ENCODE measurements at regions not wholly inside any gene's neighbourhood (a gene's known extent, or its start where the extent isn't known, plus 50 kb on each side); places are given as distances from the start of the nearest gene placed in this dataset.

DNA sequence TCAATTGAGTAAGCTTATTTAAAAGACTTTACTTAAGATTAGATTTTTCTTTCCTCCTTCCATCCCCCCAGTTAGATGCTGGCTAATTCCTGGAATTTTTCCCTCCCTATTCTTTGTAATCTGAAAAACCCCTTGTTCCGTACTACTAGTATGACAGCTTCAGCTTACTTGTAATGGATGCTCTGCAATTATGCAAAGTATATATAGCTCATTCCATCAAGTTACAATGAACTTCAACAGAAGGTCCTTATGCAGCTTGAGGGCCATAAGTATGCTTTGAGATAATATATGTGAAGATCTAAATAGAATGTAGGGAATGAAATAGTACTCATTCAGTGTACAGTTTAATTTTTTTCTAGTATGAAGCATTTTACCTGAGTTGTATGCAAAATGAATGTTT, 398.3 kb upstream of the NAALADL2 start:
- TF ChIP-seq, protein P1, sequence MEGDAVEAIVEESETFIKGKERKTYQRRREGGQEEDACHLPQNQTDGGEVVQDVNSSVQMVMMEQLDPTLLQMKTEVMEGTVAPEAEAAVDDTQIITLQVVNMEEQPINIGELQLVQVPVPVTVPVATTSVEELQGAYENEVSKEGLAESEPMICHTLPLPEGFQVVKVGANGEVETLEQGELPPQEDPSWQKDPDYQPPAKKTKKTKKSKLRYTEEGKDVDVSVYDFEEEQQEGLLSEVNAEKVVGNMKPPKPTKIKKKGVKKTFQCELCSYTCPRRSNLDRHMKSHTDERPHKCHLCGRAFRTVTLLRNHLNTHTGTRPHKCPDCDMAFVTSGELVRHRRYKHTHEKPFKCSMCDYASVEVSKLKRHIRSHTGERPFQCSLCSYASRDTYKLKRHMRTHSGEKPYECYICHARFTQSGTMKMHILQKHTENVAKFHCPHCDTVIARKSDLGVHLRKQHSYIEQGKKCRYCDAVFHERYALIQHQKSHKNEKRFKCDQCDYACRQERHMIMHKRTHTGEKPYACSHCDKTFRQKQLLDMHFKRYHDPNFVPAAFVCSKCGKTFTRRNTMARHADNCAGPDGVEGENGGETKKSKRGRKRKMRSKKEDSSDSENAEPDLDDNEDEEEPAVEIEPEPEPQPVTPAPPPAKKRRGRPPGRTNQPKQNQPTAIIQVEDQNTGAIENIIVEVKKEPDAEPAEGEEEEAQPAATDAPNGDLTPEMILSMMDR (optimal IDR thresholded peaks at IDR 0.05 in 1 of 3, IDR thresholded peaks at IDR 0.05 in 1 of 3, conservative IDR thresholded peaks at IDR 0.05 in 1 of 3; ENCODE audit: extremely low read depth in 1 of 3, insufficient read depth in 2 of 3, low read length in 3 of 3), result no peak
- no peak for TF ChIP-seq EZH2 (IDR thresholded peaks at IDR 0.05; ENCODE audit: low read length)

Data from keratinocyte (primary cell).